ENCODE measurements at regions not wholly inside any gene's neighbourhood (a gene's known extent, or its start where the extent isn't known, plus 50 kb on each side); places are given as distances from the start of the nearest gene placed in this dataset.

DNA sequence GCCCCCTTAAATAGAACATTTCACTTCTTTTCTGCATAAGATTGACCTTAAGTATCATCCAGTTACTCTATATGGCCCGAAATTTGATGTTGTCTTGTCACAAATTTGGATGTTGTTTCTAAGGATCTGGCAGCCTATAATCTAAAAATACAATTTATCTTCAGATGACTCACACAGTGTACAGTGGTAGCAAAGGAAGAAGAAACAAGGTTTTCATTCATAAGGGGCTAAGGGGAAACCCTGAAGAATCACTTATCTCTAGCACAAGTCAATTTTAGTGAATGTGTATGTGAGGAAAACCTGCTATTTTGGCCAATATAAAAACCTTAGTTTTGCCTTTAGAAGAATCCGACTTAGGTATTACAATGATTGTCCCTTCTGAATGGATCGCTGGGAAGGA is 606.3 kb upstream of the LRFN5 start:
- H3K4me3 ChIP-seq (ENCODE audit: low read depth, poor library complexity, severe bottlenecking): no peak overlapping the region
- no peak for DNase-seq (ENCODE audit: low spot score in 2 of 2)
- intact Hi-C loops (cut with DNase I; ENCODE audit: low total_unique reads): no loop called here
- WGBS, 2 donors: 79 to 80% methylated on average over 3 of the region's 3 CpGs
- no peak for TF ChIP-seq POLR2A (IDR thresholded peaks at IDR 0.05)
- no peak for TF ChIP-seq CTCF (IDR thresholded peaks at IDR 0.05)

DNA sequence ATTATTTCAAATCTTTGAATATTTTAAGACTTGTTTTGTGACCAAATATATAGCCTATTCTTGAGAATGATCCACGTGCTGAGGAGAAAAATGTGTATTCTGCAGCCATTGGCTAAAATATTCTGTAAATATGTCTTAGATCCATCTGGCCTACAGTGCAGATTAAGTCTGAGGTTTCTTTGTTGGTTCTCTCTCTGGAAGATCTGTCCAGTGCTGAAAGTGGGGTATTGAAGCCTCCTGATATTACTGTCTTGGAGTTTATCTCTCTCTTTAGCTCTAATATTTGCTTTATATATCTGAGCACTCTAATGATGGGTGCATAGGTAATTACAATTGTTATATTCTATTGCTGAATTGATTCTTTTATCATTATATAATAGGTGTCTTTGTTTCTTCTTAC is 617.4 kb upstream of the LRFN5 start:
- no peak overlapping the region for H3K4me3 ChIP-seq (ENCODE audit: low read depth, poor library complexity, severe bottlenecking)
- whole genome bisulfite sequencing, 2 donors: 33 to 39% methylated on average over 1 of the region's 1 CpG
- DNase-seq (ENCODE audit: low spot score in 2 of 2): no peak
- TF ChIP-seq CTCF (IDR thresholded peaks at IDR 0.05): no peak
- no peak for TF ChIP-seq POLR2A (IDR thresholded peaks at IDR 0.05)
- intact Hi-C loops (cut with DNase I; ENCODE audit: low total_unique reads): no loop called here

DNA sequence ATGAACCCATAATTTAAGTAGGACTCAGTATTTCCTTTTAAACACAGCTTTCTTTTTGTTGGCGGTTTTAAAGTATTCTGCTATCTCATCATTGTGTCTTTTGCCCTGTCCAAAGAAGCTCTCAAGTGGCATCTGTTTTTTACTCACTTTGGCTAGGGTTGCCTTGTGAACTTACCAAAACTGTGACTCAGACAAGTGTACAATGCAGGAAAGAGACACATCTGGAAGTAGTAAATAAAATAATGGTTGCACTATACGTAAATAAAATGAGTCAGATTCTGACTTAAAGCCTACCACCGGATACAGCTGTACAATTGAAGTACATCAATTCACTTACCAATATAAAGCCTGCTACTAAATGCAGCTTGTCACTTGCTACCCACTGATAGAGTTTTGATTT is 619.2 kb upstream of the LRFN5 start:
- H3K4me3 ChIP-seq (ENCODE audit: low read depth, poor library complexity, severe bottlenecking): no peak overlapping the region
- intact Hi-C loops (cut with DNase I; ENCODE audit: low total_unique reads): no loop called here
- no peak for DNase-seq (ENCODE audit: low spot score in 2 of 2)
- TF ChIP-seq POLR2A (IDR thresholded peaks at IDR 0.05): no peak
- 48 to 70% methylated on average over 3 of the region's 3 CpGs for WGBS, 2 donors

GRCh38 chr14:40986655-40987054 is 620.0 kb upstream of the LRFN5 start:
- DNase-seq (ENCODE audit: low spot score in 2 of 2): no peak
- intact Hi-C loops (cut with DNase I; ENCODE audit: low total_unique reads): no loop called here
- TF ChIP-seq POLR2A (IDR thresholded peaks at IDR 0.05) (no peak), CTCF (IDR thresholded peaks at IDR 0.05) (no peak)
- WGBS, 2 donors: 79 to 85% methylated on average over 1 of the region's 1 CpG
- no peak overlapping the region for H3K4me3 ChIP-seq (ENCODE audit: low read depth, poor library complexity, severe bottlenecking)

GRCh38 chr14:40985584-40985983 is 621.1 kb upstream of the LRFN5 start:
- no peak for DNase-seq (ENCODE audit: low spot score in 2 of 2)

DNA sequence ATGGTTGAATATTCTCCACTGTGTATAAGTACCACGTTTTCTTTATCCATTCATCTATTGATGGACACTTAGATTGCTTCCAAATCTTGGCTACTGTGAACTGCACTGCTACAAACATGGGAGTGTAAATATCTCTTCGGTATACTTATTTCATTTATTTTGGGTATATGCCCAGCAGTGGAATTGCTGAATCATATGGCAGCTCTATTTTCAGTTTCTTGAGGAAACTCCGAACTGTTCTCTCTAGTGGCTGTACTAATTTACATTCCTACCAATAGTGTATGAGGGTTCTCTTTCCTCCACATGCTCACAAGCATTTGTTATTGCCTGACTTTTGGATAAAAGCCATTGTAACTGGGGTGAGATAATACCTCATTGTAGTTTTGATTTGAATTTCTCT is 623.1 kb upstream of the LRFN5 start:
- TF ChIP-seq CTCF (IDR thresholded peaks at IDR 0.05): no peak
- no peak for TF ChIP-seq POLR2A (IDR thresholded peaks at IDR 0.05)
- no peak for DNase-seq (ENCODE audit: low spot score in 2 of 2)
- intact Hi-C loops (cut with DNase I; ENCODE audit: low total_unique reads): no loop called here
- no peak overlapping the region for H3K4me3 ChIP-seq (ENCODE audit: low read depth, poor library complexity, severe bottlenecking)
- 49 to 50% methylated on average over 3 of the region's 3 CpGs for WGBS, 2 donors

More at GRCh38 chr14:40985584-40985983, 621.1 kb upstream of the LRFN5 start:
- TF ChIP-seq CTCF (IDR thresholded peaks at IDR 0.05) (no peak), POLR2A (IDR thresholded peaks at IDR 0.05) (no peak)
- intact Hi-C loops (cut with DNase I; ENCODE audit: low total_unique reads): no loop called here
- 67 to 73% methylated on average over 4 of the region's 4 CpGs for WGBS, 2 donors
- no peak overlapping the region for H3K4me3 ChIP-seq (ENCODE audit: low read depth, poor library complexity, severe bottlenecking)
